GM18909 (cell line): ENCODE measurements at regions not wholly inside any gene's neighbourhood (a gene's known extent, or its start where the extent isn't known, plus 50 kb on each side); places are given as distances from the start of the nearest gene placed in this dataset.
"Not testable (repeated sequence)": the region's sequence is repeated elsewhere in the genome, so short reads cannot be mapped to it uniquely, and the experiment has no call there.

ENCODE experiments used
- ATAC-seq: cut with Tn5 transposase; IDR thresholded peaks from one replicate; pipeline ENCODE4 v1.9.1; 2021; ENCODE audit warnings: mild to moderate bottlenecking; ENCODE audit not compliant: unreplicated experiment, poor library complexity

DNA sequence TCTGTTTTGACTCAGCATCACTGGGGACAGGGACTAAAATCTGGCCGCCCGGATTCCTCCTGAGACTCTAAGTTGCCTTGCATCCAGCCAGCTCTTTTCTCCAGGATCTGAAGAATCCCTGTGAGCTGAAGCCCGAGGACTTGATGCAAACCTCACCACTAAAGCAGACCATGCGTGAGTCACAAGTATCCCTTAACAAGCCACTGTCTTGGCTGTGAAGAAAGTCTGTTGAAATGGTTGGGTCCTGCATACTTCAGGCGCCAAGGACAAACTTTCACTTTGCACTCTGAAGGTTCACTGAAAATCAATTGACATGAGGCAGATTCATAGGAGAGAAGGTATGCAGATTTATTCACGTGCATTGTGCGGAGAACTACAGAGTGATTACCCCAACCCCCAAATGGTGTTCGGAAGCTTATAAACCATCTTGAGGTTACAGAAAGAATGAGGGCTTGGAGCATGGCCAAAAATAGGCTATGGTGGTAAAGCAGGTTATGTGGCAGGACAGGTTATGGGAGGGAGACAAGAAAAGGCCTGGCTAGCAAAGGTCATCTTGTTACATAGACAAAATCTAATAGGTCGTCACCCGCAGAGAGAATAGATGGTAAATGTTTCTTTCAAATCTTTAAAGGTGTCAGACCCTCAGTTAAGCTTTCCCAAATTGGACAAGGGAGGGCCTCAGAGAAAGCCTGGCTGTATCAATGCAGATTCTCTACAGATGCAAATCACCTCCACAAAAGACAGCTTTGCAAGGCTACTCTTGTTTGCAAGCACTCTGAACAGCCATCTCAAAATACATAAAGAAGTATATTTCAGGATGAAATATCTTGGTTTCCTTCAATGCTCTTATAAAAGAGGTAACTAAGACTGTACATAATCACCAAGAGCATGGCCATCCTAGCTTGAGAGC lies 126.3 kb upstream of the PLAAT1 start:
- no peak for ATAC-seq

DNA sequence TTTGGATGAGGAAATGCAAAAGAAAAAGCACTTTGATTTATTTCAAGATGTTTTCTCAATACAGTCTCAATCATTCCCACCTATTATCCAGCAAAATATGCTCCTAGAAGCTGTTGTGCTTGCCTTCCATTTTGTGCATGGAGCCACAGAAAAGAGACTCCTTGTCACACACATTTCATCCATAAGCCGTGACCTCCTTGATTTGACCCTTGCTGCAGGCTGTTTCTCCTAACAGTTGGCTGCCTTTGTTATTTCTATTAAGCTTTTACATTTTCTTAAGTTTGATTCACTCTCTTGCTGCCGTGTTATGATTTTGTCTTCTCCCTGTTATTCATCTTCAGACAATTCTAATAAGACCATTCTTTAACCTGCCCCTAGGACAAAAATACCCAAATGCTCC lies 124.2 kb upstream of the PLAAT1 start:
- ATAC-seq: no peak

DNA sequence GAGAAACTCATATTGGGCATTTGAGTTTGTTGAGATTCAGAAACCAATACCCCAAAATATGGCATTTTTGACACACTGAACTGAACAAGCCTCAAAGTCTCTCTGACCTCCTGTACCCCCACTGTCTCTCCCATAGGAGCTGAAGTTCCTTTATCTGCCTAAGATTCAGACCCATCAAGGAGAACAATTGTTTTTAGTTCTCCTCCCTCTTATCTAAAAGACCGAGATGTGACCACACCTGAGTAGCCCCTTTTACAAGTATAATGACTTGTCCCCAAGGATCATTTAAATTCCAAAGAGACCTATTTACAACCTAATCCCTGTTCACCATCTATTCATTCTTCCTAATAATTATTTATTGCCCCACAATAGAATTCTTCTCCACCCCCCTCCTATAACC lies 122.1 kb upstream of the PLAAT1 start:
- no peak for ATAC-seq

DNA sequence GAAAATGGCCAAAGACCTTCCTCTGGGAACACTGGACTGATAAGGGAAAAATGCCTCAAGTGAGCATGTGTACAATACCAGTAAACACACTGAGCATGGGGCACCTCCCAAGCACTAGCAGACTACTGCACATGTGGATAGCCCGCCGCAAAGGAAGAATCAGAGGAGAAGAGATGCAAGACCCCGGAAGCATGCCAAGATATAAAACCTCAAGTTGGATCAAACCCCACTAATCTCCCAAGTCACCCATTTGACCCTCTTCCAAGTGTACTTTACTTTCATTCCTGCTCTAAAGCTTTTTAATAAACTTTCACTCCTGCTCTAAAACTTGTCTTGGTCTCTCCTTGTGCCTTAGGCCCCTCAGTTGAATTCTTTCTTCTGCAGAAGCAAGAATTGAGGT lies 121.1 kb upstream of the PLAAT1 start:
- no peak for ATAC-seq

DNA sequence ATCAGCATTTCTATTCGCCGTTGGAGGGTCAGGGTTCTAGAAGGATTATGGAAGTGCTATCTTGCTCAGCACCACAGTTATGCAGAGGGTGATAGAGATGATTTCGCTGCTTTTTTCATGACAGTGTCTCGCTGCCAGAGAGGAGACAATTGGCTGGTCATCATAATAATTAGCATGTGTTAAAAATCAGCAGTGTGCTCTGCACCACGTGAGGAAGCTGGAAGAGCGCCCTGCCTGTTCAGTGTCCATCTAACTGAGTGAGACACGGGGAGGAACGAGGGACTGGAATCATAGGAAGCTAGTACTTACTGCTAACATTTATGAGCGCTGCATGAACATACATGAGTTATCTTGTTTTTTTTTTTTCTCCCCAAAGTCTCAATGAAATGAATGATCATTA lies 116.2 kb upstream of the PLAAT1 start:
- ATAC-seq: no peak

DNA sequence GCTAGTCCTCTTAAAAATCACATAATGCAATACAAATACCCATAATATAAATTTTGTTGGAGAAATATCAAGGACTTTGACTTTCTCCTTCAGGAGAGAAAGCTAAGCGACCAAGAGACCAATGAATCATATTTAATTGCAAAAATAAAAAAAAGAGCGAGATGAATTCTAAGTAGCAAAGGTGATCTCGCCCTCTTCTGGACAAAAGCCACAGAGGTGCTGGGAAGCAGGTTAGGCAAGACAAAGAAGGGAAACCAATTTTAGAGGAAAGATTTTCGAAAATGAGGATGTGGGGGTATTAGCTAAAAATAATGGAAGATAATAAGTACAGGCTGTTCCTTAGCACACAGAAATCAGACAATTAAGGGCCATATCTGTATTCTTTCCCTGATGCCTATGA lies 111.4 kb upstream of the PLAAT1 start:
- ATAC-seq: no peak

DNA sequence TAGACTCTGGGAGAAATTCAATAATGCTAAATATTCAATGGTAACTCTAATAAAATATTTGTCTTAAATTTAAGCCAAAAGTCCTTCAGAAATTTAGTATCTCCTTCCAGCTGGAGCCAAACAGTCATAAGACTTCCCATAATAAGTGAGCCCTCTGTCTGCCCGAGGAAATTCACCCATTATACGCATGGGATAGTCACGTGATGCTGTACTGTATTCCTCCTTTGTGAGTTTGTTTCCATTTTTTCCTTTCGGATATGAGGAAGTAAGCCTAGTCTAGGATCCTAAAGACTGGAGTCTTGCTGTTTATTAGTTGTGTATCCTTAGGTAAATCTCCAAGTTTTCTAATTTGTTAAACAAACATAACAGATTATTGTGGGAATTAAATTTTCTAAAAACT lies 110.4 kb upstream of the PLAAT1 start:
- no peak for ATAC-seq

DNA sequence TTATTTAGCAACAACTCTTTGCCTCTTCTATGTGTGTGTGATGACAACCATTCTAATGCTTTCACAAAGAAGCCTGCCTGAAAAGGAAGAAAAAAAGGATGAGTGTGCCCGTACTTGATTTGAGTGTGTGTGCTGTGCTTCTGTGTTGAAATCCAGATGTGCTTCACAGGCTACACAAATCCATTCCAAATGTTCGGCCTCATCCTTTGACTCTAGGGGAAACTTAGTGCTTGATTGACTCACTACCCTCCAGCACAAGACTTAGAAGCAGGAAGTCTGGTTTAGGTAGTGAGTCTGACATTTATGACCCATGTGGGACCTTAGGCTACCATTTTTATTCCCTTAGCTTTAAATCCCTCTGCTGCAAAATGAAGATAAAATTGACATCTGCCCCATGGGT lies 108.8 kb upstream of the PLAAT1 start:
- no peak for ATAC-seq

DNA sequence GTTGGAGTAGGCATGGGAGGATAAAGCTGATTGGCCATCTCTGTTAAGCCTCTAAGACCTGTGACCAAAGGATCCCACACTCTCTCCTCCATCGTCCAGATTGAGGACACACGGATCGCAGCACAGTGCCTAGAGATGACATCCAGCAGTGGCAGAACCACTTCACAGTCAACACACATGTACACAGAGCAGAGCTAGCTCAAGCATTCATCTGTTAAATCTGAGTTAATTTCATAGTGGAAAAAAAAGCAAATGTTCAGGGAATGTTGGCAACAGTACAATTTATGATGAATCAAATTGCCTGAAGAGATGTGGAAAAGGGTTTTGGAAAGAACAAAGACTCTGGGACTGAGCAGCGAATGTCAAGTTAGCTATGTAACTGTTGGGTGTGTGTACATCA lies 108.1 kb upstream of the PLAAT1 start:
- no peak for ATAC-seq

DNA sequence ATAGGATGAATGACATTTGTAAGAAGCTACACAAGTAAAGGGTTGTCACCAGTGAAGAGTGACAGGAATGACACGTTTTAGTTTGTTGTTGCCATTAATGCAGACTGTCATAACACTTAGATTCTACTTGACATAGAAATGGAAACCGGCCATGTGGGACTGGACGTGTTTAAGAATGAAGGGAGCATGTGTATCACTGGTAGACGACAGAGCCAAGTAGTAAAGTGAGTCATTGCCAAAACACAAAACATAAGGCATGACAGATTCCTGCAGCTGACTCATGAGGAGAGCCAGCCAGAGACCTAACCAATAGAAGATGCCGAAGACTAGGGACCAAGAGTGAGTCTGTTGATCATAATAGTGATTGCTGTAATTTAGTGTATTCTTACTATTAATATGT lies 106.2 kb upstream of the PLAAT1 start:
- ATAC-seq: no peak

DNA sequence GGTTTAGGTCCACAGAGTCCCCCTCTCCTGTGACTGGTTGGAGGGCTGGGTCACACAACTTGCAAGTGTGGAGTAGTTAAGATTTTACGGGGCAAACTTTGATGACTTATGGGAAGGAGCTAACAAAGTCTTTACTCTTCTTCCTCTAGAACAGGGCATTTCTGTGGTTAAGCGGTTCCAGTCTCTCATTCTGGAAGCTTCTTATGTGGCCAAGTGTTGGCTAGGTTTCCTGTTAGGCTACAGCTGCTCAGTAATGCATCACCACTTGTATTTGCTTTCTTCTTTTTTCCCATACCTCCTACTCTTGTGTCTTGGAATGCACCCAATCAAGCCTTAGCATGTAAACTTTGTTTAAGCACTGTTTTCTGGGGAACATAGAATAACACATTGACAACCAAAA lies 100.6 kb upstream of the PLAAT1 start:
- ATAC-seq: no peak

DNA sequence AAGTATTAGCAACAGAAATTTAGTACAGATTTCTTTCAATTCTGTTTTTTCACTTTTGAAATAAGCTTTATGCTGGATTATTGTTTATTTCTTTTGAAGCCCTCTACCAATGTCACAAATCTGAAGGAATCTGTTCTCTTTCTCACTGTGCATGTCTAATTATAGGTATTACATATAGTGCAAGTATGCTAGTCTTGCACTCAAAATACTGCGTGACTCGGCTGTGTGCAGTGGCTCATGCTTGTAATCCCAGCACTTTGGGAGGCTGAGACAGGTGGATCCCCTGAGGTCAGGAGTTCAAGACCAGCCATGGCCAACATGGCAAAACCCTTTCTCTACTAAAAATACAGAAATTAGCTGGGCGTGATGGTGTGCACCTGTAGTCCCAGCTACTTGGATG lies 95.8 kb upstream of the PLAAT1 start:
- no peak for ATAC-seq

DNA sequence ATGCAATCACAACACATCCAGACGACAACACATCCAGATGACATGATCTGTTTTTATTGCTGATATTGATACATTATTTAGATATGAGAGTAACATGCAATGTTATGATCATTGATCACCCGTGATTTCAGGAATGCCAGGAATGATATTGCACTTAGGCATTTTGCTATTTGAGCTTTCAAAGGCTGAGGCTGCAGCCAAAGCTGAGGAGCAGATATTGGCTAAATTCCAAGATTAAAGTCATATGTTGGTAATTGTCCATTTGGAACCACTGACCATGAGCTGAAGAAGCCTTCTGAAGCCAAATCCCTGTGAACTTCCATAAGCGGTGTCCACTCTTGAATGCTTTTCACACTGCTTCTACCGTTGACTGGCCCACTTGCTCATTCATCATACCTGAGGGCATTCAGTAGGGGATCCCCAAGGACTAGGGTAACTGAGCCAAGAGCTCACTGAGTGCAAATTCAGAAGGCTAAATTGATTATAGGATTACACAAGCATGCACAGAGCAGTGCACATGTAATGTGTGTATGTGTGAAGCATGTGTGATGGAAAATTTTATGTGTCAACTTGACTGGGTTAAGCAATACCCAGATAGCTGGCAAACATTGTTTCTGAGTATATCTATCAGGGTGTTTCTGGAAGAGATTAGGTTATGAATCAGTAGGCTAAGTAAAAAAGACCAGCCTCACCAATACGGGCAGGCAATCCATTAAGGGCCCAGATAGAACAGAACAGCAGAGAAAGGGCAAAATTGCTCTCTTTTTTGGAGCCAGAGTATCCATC lies 92.1 kb upstream of the PLAAT1 start:
- no peak for ATAC-seq

DNA sequence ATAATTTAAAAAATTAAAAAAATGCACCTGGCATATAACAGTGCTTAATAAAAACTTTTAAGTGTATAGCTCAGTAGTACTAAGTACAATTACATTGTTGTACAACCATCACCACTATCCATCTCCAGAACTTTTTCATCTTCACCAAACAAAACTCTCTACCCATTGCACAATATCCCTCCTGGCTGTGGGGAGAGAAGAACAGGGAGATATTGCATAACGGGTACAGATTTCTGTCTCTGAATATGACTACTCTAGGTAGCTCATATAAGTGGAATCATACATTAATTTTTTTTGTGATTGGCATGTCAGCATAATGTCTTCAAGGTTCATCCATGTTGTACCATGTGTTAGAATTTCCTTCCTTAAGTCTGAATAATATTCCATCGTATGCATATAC lies 91.0 kb upstream of the PLAAT1 start:
- ATAC-seq: no peak

DNA sequence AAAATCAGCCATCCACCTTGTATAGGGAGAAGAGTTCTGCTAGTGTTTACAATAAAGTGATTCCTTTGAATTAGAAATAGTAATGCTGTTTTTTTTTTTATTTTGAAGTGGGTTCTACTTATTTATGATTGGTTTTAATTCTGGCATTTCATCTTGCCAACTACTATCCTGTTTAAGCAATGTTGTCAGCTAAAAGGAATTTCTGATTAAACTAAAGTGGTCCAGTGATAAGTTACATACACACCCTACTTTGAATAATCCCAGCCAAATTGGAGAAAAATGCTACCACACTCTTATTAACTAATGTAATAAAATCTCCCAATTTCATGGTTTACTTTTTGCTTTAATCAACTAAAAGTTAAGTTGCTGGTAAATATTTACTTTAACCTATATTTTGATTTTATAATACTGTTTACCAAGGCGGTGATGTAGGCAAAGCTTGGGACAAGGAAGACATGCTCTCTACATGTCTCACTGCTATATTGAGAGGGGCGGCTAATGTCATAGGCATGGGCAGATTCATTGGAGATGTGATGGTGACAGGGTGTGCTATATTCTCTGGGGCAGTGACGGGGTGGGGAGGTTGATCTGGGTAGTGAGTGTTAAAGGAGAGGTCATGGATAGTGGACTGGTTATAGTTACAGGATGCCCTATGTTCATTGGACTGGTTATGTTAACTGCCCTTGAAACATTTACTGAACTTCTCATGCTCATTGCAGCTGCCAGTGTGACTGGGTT lies 85.8 kb upstream of the PLAAT1 start:
- not testable (repeated sequence) for ATAC-seq

DNA sequence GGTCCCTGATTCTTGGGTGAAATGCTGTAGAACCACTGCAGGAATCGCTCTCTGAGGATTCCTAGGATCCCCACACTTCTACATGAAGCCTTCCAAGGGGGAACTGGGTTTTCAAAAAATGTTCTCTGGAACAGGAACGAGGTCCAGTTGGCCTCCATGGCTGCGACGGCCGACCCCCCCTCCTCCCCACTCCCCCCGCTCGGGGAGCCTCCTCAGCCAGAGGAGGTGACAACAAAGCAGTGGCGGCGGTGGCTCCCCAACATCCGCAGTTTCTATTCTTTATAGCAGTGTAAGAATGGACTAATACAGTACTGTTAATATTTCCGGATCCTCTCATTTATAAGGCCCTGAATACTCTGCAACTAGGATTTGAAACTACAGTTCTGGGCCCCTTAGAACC lies 84.0 kb upstream of the PLAAT1 start:
- no peak for ATAC-seq

DNA sequence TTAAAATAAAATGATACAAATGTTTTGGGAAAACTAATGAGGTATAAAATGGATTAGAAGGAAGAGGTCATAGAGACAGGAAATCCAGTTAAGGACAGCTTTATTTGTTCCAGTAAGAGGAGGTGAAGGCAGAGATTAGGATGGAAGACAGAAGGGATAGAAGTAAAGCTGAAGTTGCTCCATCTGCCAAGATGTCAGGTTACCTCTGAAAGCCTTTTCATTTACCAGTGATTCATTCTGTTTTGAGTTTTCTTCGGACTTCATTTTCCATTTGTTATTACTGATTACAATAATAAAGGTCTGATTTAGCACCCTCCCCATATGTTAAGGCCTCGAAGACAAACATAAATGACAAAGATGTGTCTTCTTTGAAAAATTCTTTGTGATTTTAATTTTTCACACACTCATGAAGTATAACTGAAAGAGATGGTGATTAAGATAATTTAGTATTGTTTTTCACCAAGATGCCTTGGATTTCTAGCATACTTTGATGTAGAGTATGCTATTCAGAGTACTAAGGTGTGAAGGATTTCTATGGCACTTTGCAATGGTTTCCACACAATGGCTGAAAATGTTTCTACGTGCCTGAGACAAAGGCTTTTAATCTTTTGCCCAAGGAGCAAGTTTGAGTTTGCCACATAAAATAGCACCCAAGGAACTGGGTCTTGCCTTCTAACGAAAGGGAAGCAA lies 75.4 kb upstream of the PLAAT1 start:
- no peak for ATAC-seq

DNA sequence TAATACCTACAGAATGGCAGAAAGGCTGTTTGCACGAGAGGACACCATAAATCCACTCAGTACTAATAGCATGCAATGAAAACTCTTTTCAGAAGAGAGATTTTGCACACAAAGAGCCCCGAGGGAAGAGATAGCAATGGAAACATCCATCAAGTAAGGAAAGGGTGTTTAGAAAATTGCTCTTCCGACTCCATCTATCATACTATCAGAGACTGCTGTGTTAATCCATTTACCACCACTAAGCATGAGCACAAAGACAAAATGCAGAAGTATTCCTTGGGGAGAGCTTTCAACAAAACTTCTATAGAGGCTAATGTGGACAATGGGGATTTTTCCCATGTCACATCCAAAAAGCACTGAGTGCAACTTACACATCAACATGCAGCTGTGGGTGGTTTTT lies 72.1 kb upstream of the PLAAT1 start:
- no peak for ATAC-seq

DNA sequence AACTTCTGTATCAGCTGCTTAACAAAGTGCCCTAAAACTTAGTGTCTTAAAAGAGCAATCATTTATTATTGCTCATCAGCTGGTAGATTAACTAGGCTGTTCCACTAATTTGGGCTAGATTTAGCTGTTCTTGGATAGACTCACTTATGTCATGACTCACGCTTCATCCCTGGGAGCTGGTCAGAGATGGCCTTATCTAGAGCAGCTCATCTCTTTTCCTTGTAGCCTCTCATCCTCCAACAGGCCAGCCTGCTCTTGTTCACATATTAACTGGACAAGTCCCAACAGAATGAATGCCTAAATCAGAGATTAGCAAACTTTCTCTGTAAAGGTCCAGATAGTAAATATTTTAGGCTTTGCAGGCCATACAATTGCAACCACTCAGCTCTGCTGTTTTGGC lies 66.9 kb upstream of the PLAAT1 start:
- ATAC-seq: no peak

DNA sequence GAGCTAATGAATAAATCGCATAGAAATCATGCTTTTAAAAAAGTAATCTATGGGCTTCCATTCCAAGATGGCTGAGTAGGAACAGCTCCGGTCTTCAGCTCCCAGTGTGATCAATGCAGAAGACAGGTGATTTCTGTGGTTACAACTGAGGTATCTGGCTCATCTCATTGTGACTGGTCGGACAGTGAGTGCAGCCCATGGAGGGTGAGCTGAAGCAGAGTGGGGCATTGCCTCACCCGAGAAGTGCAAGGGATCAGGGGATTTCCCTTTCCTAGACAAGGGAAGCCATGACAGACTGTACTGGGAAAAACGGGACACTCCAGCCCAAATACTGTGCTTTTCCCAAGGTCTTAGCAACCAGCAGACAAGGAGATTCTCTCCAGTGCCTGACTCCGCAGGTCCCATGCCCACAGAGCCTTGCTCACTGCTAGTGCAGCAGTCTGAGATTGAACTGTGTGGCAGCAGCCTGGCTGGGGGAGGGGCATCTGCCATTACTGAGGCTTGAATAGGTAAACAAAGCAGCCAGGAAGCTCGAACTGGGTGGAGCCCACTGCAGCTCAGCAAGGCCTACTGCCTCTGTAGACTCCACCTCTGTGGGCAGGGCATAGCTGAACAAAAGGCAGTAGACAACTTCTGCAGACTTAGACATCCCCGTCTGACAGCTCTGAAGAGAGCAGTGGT lies 61.5 kb upstream of the PLAAT1 start:
- ATAC-seq: not testable (repeated sequence)
